ENCODE measurements at regions not wholly inside any gene's neighbourhood (a gene's known extent, or its start where the extent isn't known, plus 50 kb on each side); places are given as distances from the start of the nearest gene placed in this dataset.

GRCh38 chr1:94729267-94729666 is 90.9 kb upstream of the SLC44A3 start:
- TF ChIP-seq CTCF (IDR thresholded peaks at IDR 0.05 in 4 of 5, conservative IDR thresholded peaks at IDR 0.05 in 1 of 5) (no peak), POLR2A (IDR thresholded peaks at IDR 0.05) (no peak)
